ENCODE measurements at regions not wholly inside any gene's neighbourhood (a gene's known extent, or its start where the extent isn't known, plus 50 kb on each side); places are given as distances from the start of the nearest gene placed in this dataset.

GRCh38 chr2:166625670-166626069, 131.6 kb upstream of the SCN7A start:
- no peak for TF ChIP-seq CTCF (IDR thresholded peaks at IDR 0.05)
- TF ChIP-seq POLR2A (IDR thresholded peaks at IDR 0.05): no peak
- 89 to 90% methylated on average over 1 of the region's 1 CpG for WGBS, 2 donors
- intact Hi-C loops (cut with DNase I): no loop called here

GRCh38 chr2:166614503-166614902, 120.5 kb upstream of the SCN7A start:
- Histone ChIP-seq H3K27me3 (no peaks in the 10 kb centered on the region), H3K36me3 (no peaks in the 10 kb centered on the region), H3K4me3 (replicated peaks in 1 of 3) (no peak overlapping the region), H3K27ac (no peak overlapping the region), H3K9me3 (no peaks in the 10 kb centered on the region), H3K4me1 (no peaks in the 10 kb centered on the region)
- TF ChIP-seq POLR2A (IDR thresholded peaks at IDR 0.05): no peak
- no peak for DNase-seq
- intact Hi-C loops (cut with DNase I): no loop called here

More at GRCh38 chr2:166625670-166626069, 131.6 kb upstream of the SCN7A start:
- H3K4me3 ChIP-seq (replicated peaks in 1 of 3): no peak overlapping the region
- no peak for DNase-seq
- H3K27me3 ChIP-seq: no peaks in the 10 kb centered on the region
- no peak overlapping the region for H3K27ac ChIP-seq
- no peaks in the 10 kb centered on the region for H3K4me1 ChIP-seq
- no peaks in the 10 kb centered on the region for H3K9me3 ChIP-seq
- H3K36me3 ChIP-seq: no peaks in the 10 kb centered on the region

- intact Hi-C loops (cut with DNase I): no loop called here
- Histone ChIP-seq H3K36me3 (no peaks in the 10 kb centered on the region), H3K9me3 (no peaks in the 10 kb centered on the region), H3K27ac (no peak overlapping the region), H3K4me1 (no peaks in the 10 kb centered on the region), H3K27me3 (no peaks in the 10 kb centered on the region), H3K4me3 (replicated peaks in 1 of 3) (no peak overlapping the region)
- 26% methylated on average over 4 of the region's 4 CpGs for WGBS, 2 donors
- no peak for DNase-seq
- no peak for TF ChIP-seq CTCF (IDR thresholded peaks at IDR 0.05)
Measured at GRCh38 chr2:166614029-166614428, 120.0 kb upstream of the SCN7A start.

GRCh38 chr2:166613226-166613625, 119.2 kb upstream of the SCN7A start:
- no peak for TF ChIP-seq POLR2A (IDR thresholded peaks at IDR 0.05)
- no peak for TF ChIP-seq CTCF (IDR thresholded peaks at IDR 0.05)
- intact Hi-C loops (cut with DNase I): no loop called here

GRCh38 chr2:166612214-166612613, 118.2 kb upstream of the SCN7A start:
- intact Hi-C loops (cut with DNase I): no loop called here
- 90 to 96% methylated on average over 6 of the region's 6 CpGs for WGBS, 2 donors
- Histone ChIP-seq H3K4me3 (replicated peaks in 1 of 3) (no peak overlapping the region), H3K9me3 (no peaks in the 10 kb centered on the region), H3K27ac (no peak overlapping the region), H3K4me1 (no peaks in the 10 kb centered on the region), H3K27me3 (no peaks in the 10 kb centered on the region), H3K36me3 (no peaks in the 10 kb centered on the region)
- TF ChIP-seq POLR2A (IDR thresholded peaks at IDR 0.05) (no peak), CTCF (IDR thresholded peaks at IDR 0.05) (no peak)
- no peak for DNase-seq

More at GRCh38 chr2:166613226-166613625, 119.2 kb upstream of the SCN7A start:
- H3K4me3 ChIP-seq (replicated peaks in 1 of 3): no peak overlapping the region
- WGBS, 2 donors: 94 to 95% methylated on average over 1 of the region's 1 CpG
- H3K27me3 ChIP-seq: no peaks in the 10 kb centered on the region
- H3K36me3 ChIP-seq: no peaks in the 10 kb centered on the region
- DNase-seq: no peak
- no peak overlapping the region for H3K27ac ChIP-seq
- H3K4me1 ChIP-seq: no peaks in the 10 kb centered on the region
- no peaks in the 10 kb centered on the region for H3K9me3 ChIP-seq

- H3K4me3 ChIP-seq (replicated peaks in 1 of 3): no peak overlapping the region
- no peaks in the 10 kb centered on the region for H3K9me3 ChIP-seq
- H3K27ac ChIP-seq: no peak overlapping the region
- no peaks in the 10 kb centered on the region for H3K27me3 ChIP-seq
- no peaks in the 10 kb centered on the region for H3K36me3 ChIP-seq
- DNase-seq: no peak
- TF ChIP-seq POLR2A (IDR thresholded peaks at IDR 0.05): no peak
- TF ChIP-seq CTCF (IDR thresholded peaks at IDR 0.05): no peak
- H3K4me1 ChIP-seq: no peaks in the 10 kb centered on the region
- intact Hi-C loops (cut with DNase I): no loop called here
- WGBS, 2 donors: 59 to 60% methylated on average over 5 of the region's 5 CpGs
Measured at GRCh38 chr2:166610913-166611305, 116.9 kb upstream of the SCN7A start.
